GM21737 (cell line): ENCODE measurements at regions not wholly inside any gene's neighbourhood (a gene's known extent, or its start where the extent isn't known, plus 50 kb on each side); places are given as distances from the start of the nearest gene placed in this dataset.

ENCODE experiments used
- ATAC-seq: cut with Tn5 transposase; IDR thresholded peaks from one replicate; pipeline ENCODE4 v1.9.1; 2021; ENCODE audit warnings: mild to moderate bottlenecking, moderate library complexity; ENCODE audit not compliant: unreplicated experiment

GRCh38 chr17:77686903-77687302 is 271.6 kb upstream of the TNRC6C start:
- ATAC-seq = no peak

GRCh38 chr17:77687417-77687816 is 271.1 kb upstream of the TNRC6C start:
- ATAC-seq = no peak

GRCh38 chr17:77687921-77688320 is 270.6 kb upstream of the TNRC6C start:
- ATAC-seq = no peak

GRCh38 chr17:77688369-77688768 is 270.1 kb upstream of the TNRC6C start:
- no peak for ATAC-seq

GRCh38 chr17:77690271-77691161 is 268.0 kb upstream of the TNRC6C start:
- no peak for ATAC-seq

GRCh38 chr17:77691216-77692085 is 267.1 kb upstream of the TNRC6C start:
- no peak for ATAC-seq

GRCh38 chr17:77692571-77693161 is 265.8 kb upstream of the TNRC6C start:
- ATAC-seq = no peak

GRCh38 chr17:77693301-77693700 is 265.2 kb upstream of the TNRC6C start:
- ATAC-seq = no peak

- no peak for ATAC-seq
Observed at GRCh38 chr17:77693776-77694175, 264.7 kb upstream of the TNRC6C start.

- ATAC-seq = no peak
Observed at GRCh38 chr17:77694391-77695363, 263.8 kb upstream of the TNRC6C start.

GRCh38 chr17:77695386-77695785 is 263.1 kb upstream of the TNRC6C start:
- ATAC-seq = no peak

GRCh38 chr17:77696151-77696720 is 262.3 kb upstream of the TNRC6C start:
- no peak for ATAC-seq

GRCh38 chr17:77696721-77697460 is 261.6 kb upstream of the TNRC6C start:
- ATAC-seq = no peak

- no peak for ATAC-seq
Observed at GRCh38 chr17:77697480-77698400, 260.8 kb upstream of the TNRC6C start.

- no peak for ATAC-seq
Observed at GRCh38 chr17:77698903-77699623, 259.4 kb upstream of the TNRC6C start.

- no peak for ATAC-seq
Observed at GRCh38 chr17:77700165-77700881, 258.2 kb upstream of the TNRC6C start.

GRCh38 chr17:77701996-77702395 is 256.5 kb upstream of the TNRC6C start:
- no peak for ATAC-seq
